Left colon (tissue), 2 donors: ENCODE measurements at regions not wholly inside any gene's neighbourhood (a gene's known extent, or its start where the extent isn't known, plus 50 kb on each side); places are given as distances from the start of the nearest gene placed in this dataset.
"Not testable (repeated sequence)": the region's sequence is repeated elsewhere in the genome, so short reads cannot be mapped to it uniquely, and the experiment has no call there.

Experiments used
- ATAC-seq: fragments of 200-7000 bp; cut with Tn5 transposase; one replicate; pipeline ENCODE4 v1.9.1; 2020; ENCODE audit warnings: mild to moderate bottlenecking, moderate library complexity
- DNase-seq, 2 donors: peaks; one replicate each; pipeline ENCODE4 v3.0.0-alpha.2; 2020
- intact Hi-C, 2 donors: fragments of 100-400 bp; cut with DNase I in 1 of 2; cut with micrococcal nuclease in 1 of 2; formaldehyde crosslinking; loops; one replicate each; pipeline versions ENCODE4 v1.11.2 to v1.14.0; 2022; cut with DNase I, micrococcal nuclease
- donor health status: DM: no; HTN: no; CAD: no.
- donor health status: DM: yes; HTN: yes; CAD: no.

GRCh38 chr5:173498739-173499470, 117.5 kb downstream of the BOD1 start:
- no peak for ATAC-seq
- intact Hi-C loops, result no loop called here
- DNase-seq, result no peak

DNA sequence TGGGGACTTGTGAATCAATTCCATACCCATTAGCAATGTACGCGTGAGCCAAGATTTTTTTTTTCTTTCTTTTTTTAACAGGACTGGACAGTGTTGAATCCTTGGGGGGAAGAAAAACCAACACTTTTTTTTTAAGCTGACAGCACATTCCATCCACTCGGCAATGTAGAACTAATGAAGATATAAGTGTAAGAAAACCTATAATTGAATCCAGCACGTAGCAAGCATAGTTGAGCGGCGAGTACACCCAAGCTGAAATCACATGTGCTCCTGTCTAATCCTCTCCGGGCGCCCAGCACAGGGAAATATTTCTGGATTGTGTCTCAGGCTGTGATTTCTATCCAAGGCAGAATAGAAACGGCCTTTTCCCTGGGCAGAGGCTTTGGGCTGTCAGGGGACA, 118.2 kb downstream of the BOD1 start:
- ATAC-seq (no peak), DNase-seq (no peak)
- intact Hi-C loops, result no loop called here

- ATAC-seq, result no peak
- DNase-seq, result no peak
- intact Hi-C loops, result no loop called here
Measured at GRCh38 chr5:173497685-173498084, 118.8 kb downstream of the BOD1 start.

DNA sequence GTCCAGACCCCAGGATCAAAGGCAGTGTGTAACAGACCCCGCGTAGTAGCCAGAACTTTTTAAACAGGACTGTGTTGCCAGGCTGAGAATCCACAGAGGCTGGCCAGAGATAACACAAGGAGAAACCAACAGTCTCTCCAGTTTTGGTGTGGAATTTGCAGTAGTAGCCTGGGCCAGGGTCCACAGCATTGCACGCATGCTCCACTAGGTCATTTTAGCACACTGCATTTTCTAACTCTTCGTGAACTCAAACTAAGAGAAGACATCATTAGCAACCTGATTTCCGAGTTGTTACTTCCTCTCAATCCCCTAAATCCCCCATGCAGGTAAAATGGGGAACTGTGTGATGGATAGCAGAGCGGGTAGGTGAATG, 119.6 kb downstream of the BOD1 start:
- ATAC-seq (no peak), DNase-seq (no peak)
- intact Hi-C loops, result no loop called here

DNA sequence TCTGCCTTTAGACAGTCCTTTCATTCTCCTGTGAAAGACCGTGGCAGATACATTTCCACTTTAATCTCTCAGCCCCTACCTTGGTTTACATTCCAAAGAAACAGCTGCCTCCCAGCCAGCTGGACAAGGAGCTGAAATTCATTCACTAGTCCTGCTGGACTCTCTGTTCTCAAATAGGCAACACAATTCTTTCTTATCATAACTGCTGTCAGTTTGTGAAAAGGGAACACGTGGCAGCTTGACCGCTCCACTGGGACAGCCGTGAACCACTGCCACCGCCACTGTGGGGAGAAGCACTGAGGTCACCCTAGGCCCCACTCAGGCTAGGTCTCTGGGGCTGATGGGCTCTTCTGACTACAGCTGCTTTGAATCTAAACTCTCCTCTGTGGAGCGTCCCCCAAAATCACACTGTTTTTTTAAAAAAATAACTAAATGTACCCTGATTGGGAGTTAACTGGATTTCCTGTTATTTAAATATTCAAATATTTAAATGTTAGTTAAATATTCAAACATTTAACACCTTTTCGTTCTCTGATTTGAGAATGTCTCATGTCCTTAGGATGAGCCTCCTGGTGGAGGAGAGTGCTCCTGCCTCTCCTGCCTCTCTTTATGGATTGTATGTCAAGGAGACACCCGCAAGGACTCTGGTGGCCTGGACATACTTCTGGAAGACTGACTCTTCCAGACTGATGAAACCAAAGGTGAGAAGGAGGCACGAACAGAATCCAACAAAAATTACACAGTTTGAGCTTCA, 120.1 kb downstream of the BOD1 start:
- ATAC-seq (no peak), DNase-seq (no peak)
- intact Hi-C loops, result no loop called here

- no peak for ATAC-seq
- no peak for DNase-seq
- intact Hi-C loops, result no loop called here
Measured at GRCh38 chr5:173495225-173495904, 121.1 kb downstream of the BOD1 start.

DNA sequence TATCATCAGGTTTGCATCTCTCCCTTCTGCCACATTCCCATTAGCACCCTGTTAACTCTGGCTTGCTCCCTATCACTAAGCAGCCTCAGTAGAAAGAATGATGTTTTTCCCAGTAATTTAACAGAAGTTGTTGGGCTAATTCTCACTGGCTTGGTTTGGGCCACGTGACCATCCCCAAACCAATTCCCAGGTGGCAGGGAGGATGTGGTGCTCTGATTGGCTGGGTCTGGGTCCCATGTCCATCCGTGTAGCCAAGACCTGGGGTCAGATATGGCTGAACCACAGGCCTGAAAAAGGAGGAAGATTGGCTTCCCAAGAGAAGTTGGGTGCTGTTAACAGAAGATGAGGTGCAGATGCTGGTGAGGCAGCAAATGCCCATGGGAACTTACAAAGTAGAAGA, 122.0 kb downstream of the BOD1 start:
- no peak for DNase-seq
- no peak for ATAC-seq
- intact Hi-C loops, result no loop called here

DNA sequence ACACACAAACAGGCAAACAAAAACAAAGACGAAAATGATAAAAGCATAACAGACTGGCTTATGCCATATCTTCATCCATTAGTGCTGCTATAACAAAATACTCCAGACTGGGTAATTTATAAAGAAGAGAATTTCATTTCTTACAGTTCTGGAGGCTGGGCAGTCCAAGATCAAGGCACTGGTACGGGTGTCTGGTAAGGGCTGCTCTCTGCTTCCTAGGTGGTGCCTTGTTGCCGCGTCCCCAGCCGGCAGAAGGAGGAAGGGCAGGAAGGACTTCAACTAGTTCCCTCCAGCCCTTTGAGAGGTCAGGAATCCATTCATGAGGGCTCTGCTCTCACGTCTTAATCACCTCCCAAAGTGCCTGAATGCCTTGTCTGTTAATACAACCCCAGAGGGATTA, 122.6 kb downstream of the BOD1 start:
- ATAC-seq, result no peak
- intact Hi-C loops, result no loop called here
- DNase-seq, result no peak

DNA sequence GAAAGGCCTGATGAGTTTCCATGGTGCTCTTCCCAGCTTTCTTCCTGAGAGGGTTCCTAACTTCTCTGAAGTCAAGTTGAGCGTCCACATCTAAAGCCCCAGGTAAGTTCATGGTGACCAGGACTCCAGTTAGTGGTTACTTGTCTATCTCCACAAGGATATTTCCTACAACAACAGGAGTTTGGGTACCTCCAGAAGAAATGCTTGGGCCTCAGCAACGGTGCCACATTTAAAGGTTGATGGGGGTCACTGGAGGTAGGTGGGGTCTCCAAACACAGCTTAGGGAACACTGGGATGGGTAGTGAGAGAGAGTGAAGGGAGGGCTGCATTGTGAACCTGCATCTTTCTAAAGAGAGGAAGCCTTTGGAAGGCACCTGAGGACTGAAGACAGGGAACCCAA, 123.4 kb downstream of the BOD1 start:
- intact Hi-C loops, result no loop called here
- ATAC-seq (no peak), DNase-seq (no peak)

GRCh38 chr5:173490681-173491080, 125.8 kb downstream of the BOD1 start:
- intact Hi-C loops, result no loop called here
- DNase-seq (no peak), ATAC-seq (no peak)

DNA sequence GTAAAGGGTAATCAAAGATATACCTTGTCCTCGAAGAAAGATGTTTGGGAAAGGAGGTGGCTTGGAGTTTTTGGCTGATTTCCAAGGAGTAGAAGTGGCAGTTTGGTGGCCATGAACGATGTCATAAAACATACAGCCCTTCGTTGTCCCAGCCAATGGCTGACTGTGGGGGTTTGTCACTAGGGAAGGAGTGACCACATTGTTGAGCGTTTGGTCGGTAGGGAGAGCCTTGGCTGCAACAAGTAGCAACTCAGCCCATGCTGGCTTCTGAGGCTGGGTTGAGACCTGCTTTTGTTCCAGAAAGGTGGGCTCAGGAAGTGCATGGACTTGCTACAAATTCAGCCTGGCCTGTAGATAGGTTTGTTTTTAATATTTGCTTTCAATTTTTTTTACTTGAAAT, 128.3 kb downstream of the BOD1 start:
- DNase-seq (no peak), ATAC-seq (no peak)
- intact Hi-C loops, result no loop called here

- intact Hi-C loops, result no loop called here
- no peak for ATAC-seq
Measured at GRCh38 chr5:173487300-173487699, 129.2 kb downstream of the BOD1 start.

GRCh38 chr5:173486355-173487225, 129.9 kb downstream of the BOD1 start:
- DNase-seq, result no peak
- intact Hi-C loops, result no loop called here
- ATAC-seq, result no peak

More at GRCh38 chr5:173487300-173487699, 129.2 kb downstream of the BOD1 start:
- no peak for DNase-seq

GRCh38 chr5:173484569-173484968, 131.9 kb downstream of the BOD1 start:
- DNase-seq, result no peak
- ATAC-seq, result no peak
- intact Hi-C loops, result no loop called here

DNA sequence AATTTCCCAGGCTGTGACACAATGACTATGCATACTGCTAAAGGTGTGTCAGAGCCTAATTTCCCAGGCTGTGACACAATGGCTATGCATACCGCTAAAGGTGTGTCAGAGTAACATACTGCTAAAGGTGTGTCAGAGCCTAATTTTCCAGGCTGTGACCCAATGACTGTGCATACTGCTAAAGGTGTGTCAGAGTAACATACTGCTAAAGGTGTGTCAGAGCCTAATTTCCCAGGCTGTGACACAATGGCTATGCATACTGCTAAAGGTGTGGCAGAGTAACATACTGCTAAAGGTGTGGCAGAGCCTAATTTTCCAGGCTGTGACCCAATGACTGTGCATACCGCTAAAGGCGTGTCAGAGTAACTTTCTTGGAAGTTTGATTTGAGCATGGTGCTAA, 132.9 kb downstream of the BOD1 start:
- ATAC-seq, DNase-seq, intact Hi-C loops: not testable (repeated sequence)

DNA sequence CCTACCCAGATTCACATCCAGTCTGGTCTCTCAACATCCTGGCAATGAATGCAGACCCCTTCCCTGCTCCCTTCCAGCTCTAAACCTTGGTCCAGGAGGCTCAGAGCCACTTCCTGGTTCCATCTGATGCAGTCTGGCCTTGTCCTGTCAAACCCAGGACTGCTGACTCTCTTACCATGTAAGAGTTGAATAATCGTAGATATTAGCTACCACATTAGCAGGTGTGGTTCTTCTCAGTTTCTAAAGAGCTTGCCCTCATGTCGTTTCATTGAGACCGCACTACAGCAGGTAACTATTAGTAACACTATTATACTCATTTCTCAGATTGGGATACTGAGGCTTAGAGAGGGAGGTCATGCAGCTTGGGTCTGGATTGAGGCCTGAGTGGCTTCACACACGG, 133.3 kb downstream of the BOD1 start:
- DNase-seq, result no peak
- intact Hi-C loops, result no loop called here
- no peak for ATAC-seq

- DNase-seq (no peak), ATAC-seq (no peak)
- intact Hi-C loops, result no loop called here
Measured at GRCh38 chr5:173481821-173482220, 134.6 kb downstream of the BOD1 start.

GRCh38 chr5:173480896-173481295, 135.6 kb downstream of the BOD1 start:
- DNase-seq, result no peak
- intact Hi-C loops, result no loop called here
- no peak for ATAC-seq

DNA sequence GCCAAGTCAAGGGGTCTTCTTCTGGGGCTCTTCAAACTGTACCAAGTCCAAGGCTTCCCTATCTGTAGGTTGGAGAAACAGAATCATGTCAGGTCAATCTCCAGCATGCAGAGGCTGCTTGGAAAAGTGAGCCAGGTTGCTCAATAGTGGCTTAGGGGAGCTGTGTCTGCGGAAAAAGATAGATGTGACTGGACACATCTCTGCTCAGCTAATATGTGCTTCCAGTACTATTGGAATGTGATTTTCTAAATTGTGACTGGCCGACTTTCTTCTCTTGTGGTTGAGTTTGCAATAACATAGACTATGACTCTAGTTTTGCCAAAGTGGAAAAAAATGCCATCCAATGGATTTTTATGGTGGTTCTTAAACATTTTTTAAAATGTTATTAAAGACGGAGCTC, 136.7 kb downstream of the BOD1 start:
- intact Hi-C loops, result no loop called here
- no peak for ATAC-seq

More for the DNA sequence above, 136.7 kb downstream of the BOD1 start:
- no peak for DNase-seq
